ENCODE measurements at regions not wholly inside any gene's neighbourhood (a gene's known extent, or its start where the extent isn't known, plus 50 kb on each side); places are given as distances from the start of the nearest gene placed in this dataset.

DNA sequence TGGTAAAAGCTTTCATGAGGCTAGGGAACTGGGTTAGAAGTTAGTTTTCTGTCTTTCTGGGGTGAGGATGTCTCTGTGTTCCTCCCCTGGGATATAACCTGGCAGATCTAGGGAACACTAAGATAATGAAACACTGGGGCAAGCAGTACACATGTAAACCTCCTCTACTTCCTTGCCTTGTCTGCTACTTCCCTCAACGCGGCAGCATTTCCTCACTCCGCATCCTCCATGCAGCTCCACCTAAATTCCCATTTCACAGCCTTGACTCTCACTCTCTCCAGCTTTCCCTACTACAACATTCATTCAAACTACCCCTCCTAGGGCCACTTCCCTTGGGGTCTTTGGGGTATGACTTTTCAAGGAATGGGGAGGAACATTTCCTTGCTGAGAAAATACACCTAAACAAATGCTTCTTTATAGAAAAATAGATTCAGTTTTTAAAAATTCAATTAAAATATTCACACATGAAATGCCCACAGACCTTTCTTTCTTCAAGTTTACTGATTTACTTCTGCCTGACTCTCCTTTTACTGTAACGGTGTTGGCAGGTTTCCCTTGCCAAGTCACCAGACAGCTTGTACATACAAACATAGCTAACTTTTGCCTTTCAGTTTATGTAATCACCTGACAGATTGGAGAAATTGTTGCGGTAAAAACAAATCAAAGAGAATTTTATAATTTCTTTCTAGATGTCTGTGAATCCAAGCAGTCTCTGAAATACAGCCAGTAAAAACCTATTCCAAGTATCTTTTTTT lies 90.1 kb downstream of the TNFSF18 start:
- Mint-ChIP-seq H3K27ac (no peak overlapping the region), H3K27me3 (peaks cover 3% of the 10 kb centered on the region), H3K4me3 (no peak overlapping the region), H3K4me1 (peaks cover 2% of the 10 kb centered on the region), H3K36me3 (ENCODE audit: low read depth) (no peaks in the 10 kb centered on the region), H3K9me3 (no peaks in the 10 kb centered on the region)
- ChIA-PET CTCF (no interaction called here), POLR2A (no interaction called here)
- DNase-seq (no peak), ATAC-seq (ENCODE audit: low read depth) (no peak)
- TF ChIP-seq, protein P1, sequence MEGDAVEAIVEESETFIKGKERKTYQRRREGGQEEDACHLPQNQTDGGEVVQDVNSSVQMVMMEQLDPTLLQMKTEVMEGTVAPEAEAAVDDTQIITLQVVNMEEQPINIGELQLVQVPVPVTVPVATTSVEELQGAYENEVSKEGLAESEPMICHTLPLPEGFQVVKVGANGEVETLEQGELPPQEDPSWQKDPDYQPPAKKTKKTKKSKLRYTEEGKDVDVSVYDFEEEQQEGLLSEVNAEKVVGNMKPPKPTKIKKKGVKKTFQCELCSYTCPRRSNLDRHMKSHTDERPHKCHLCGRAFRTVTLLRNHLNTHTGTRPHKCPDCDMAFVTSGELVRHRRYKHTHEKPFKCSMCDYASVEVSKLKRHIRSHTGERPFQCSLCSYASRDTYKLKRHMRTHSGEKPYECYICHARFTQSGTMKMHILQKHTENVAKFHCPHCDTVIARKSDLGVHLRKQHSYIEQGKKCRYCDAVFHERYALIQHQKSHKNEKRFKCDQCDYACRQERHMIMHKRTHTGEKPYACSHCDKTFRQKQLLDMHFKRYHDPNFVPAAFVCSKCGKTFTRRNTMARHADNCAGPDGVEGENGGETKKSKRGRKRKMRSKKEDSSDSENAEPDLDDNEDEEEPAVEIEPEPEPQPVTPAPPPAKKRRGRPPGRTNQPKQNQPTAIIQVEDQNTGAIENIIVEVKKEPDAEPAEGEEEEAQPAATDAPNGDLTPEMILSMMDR (IDR thresholded peaks at IDR 0.05) = no peak
- intact Hi-C loops (cut with micrococcal nuclease) = no loop called here

DNA sequence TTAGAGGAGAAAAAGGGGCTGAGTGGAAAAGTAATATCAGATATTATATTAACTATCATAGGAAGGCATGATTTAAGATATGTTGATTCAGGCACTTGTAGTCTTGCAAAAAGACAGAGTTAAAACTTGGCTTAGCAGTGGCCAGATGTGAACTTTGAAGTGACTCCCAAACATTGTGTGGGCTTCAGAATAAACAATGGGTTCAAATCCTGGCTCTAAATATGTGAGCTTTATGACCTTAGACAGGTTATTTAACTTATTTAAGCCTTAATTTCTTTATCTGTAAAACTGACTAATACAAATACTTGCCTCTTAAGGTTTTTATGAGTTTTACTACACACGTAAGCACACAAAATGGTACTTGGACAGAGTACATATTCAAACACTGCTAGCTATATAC lies 85.9 kb downstream of the TNFSF18 start:
- H3K4me3 Mint-ChIP-seq = no peak overlapping the region
- H3K9me3 Mint-ChIP-seq = no peaks in the 10 kb centered on the region
- DNase-seq = no peak
- H3K4me1 Mint-ChIP-seq = peaks cover 2% of the 10 kb centered on the region
- CTCF ChIA-PET = no interaction called here
- H3K27ac Mint-ChIP-seq = no peak overlapping the region
- TF ChIP-seq, protein P1 (IDR thresholded peaks at IDR 0.05) = no peak
- POLR2A ChIA-PET = no interaction called here
- H3K36me3 Mint-ChIP-seq (ENCODE audit: low read depth) = no peaks in the 10 kb centered on the region
- intact Hi-C loops (cut with micrococcal nuclease) = no loop called here
- H3K27me3 Mint-ChIP-seq = peaks cover 3% of the 10 kb centered on the region
- ATAC-seq (ENCODE audit: low read depth) = no peak

DNA sequence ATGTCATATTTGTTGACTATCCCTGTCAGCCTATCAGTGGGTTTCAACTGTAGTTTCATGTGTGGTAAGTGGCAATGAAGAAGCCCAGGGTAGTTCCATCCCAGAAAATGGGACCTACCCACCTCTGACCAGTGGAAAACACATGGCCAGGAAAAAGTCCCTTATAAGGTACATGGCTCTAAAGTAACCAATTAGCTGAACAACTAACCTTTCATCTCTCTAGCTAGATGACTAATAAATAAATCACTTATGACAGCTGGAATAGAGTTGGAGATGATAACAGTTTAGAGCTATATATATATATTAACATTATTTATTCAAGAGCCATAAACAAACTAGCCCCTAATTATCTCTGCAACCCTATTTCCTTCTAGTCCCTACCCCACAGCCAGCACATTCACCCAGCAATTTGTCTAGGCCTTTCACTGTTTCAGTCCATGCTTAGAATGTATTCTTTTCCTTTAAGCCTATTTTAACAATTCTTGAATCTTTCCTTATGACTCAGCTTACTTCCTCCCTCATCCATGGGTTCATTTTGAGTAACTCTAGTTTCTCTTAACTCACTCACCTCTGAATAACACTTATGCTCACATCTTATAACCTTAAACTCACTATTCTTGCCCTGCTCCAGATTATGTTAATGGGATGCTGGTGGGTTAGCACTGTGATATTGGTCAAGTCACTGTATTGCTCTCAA lies 83.7 kb downstream of the TNFSF18 start:
- no peaks in the 10 kb centered on the region for H3K36me3 Mint-ChIP-seq (ENCODE audit: low read depth)
- H3K4me3 Mint-ChIP-seq = no peak overlapping the region
- no peaks in the 10 kb centered on the region for H3K9me3 Mint-ChIP-seq
- DNase-seq (no peak), ATAC-seq (ENCODE audit: low read depth) (no peak)
- peaks cover 4% of the 10 kb centered on the region for H3K27me3 Mint-ChIP-seq
- peaks cover 2% of the 10 kb centered on the region for H3K4me1 Mint-ChIP-seq
- POLR2A ChIA-PET = no interaction called here
- TF ChIP-seq, protein P1 (IDR thresholded peaks at IDR 0.05) = no peak
- no peak overlapping the region for H3K27ac Mint-ChIP-seq
- CTCF ChIA-PET = no interaction called here
- intact Hi-C loops (cut with micrococcal nuclease) = no loop called here

DNA sequence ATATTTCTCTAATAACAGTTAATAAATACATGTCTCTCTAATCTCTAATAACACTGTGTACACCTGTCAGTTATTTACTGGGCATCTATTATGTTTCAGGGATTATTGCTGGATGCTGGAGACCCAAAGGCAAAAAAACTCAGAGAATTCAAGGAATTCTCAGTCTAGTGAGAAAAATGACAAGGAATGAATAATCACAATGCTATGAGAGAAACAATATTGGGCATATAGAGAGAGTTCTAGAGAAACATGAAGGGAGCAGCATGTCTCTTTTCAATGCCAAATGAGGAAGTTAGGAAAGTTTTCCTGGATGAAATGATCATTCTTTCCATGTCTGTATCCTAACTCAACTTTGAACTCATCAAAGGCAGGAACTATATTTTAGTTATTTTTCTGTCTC lies 82.8 kb downstream of the TNFSF18 start:
- POLR2A ChIA-PET = no interaction called here
- CTCF ChIA-PET = no interaction called here
- no peak overlapping the region for H3K4me3 Mint-ChIP-seq
- H3K27me3 Mint-ChIP-seq = peaks cover 4% of the 10 kb centered on the region
- H3K36me3 Mint-ChIP-seq (ENCODE audit: low read depth) = no peaks in the 10 kb centered on the region
- DNase-seq (no peak), ATAC-seq (ENCODE audit: low read depth) (no peak)
- intact Hi-C loops (cut with micrococcal nuclease) = no loop called here
- H3K9me3 Mint-ChIP-seq = no peaks in the 10 kb centered on the region
- H3K27ac Mint-ChIP-seq = no peak overlapping the region
- TF ChIP-seq, protein P1 (IDR thresholded peaks at IDR 0.05) = no peak
- peaks cover 2% of the 10 kb centered on the region for H3K4me1 Mint-ChIP-seq

DNA sequence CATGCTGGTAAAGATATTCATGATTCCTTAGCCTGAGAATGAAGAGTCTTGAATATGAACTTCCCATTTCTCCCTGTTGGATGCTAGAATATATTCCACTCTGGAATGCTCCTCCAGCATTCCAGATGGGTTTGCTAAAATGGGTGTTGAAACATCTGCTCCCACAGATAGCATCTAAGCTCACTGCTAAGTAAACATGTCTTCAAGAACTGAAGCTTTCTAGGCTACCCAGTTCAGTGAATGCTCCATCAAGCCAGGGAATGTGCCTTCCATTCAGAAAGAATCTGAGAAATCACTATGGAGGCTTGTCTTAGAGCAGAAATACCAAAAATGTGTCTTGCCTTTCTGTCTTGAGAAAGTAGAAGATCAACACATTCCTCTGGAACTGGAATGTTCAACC lies 81.1 kb downstream of the TNFSF18 start:
- TF ChIP-seq, protein P1 (IDR thresholded peaks at IDR 0.05) = no peak
- DNase-seq = no peak
- H3K4me1 Mint-ChIP-seq = no peaks in the 10 kb centered on the region
- H3K4me3 Mint-ChIP-seq = no peak overlapping the region
- peaks cover 2% of the 10 kb centered on the region for H3K27me3 Mint-ChIP-seq
- no peak for ATAC-seq (ENCODE audit: low read depth)
- intact Hi-C loops (cut with micrococcal nuclease) = no loop called here
- POLR2A ChIA-PET = no interaction called here
- H3K27ac Mint-ChIP-seq = no peak overlapping the region
- H3K36me3 Mint-ChIP-seq (ENCODE audit: low read depth) = no peaks in the 10 kb centered on the region
- no peaks in the 10 kb centered on the region for H3K9me3 Mint-ChIP-seq
- CTCF ChIA-PET = no interaction called here

All from activated B cell treated with CpG ODN at 0.5 μM for 24 hours (primary cell).